ENCODE measurements at regions not wholly inside any gene's neighbourhood (a gene's known extent, or its start where the extent isn't known, plus 50 kb on each side); places are given as distances from the start of the nearest gene placed in this dataset.

DNA sequence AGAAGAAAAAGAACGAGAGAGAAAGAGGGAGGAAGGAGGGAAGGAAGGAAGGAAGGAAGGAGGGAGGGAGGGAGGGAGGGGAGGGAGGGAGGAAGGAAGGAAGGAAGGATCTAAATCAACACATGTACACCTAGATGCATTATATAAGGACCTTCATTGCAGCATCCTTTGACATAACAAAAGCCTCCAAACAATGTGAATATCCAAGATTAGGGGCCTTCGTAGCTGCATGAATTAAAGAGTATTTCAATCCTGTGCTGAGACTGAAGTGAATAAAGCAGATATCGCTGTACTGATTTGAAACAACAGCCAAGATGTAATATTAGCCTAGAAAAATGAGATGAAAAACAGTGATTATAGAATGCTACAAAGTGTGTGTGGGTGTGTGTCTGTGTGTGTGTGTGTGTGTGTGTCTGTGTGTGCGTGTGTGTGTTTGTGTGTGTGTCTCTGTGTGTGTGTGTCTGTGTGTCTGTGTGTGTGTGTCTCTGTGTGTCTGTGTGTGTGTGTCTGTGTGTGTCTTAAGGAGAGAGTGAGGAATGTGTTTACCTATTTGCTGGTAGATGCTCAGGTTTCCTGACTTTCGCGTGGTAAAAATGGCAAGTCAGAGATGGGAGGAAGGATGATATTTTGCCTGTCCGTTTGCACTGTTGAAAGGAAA, 129.0 kb upstream of the PTPN1 start:
- Mint-ChIP-seq H3K4me3 (no peak overlapping the region), H3K9me3 (no peaks in the 10 kb centered on the region), H3K27ac (peak overlapping the region; percentile 26), H3K36me3 (ENCODE audit: low read depth) (no peaks in the 10 kb centered on the region), H3K27me3 (no peaks in the 10 kb centered on the region), H3K4me1 (ENCODE audit: low read depth) (peaks cover 47% of the 10 kb centered on the region)
- no peak for DNase-seq

DNA sequence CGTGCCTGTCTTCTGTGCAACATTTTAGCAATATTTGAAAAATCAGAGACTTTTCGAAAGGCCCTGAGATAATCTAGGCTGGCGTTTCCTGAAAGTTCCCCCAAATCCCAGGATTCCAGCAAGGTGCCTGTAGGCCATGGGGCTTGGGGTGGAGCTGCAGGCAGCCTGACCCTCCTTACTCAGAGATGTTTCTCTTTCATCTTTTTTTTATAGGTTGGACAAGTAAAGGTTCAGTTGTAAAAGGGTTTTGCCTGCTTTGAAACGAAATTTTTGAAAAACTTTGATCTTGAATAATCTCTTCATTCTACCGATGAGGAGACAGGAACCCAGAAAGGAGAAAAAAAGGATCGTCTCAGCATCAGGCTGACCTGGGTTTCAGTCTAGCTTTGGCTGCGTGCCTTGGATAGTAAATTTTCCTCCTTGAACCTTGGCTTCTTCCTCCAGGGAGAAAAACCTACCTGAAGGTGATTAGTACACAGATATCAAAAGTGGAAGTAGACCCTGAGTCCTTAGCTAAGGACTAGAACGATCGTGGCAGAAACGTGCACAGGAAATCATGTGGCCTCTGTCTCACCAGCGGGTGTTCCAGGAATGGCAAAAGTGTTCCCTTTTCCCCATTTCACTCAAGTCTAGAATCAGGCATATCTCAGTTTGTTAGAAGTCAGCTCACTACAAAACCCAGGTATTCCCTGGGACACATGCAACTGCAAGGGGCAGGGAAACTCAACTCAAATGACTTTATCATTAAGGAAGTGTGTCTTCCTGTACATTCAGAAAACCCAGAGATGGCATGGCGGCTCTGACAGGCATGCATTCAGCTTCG, 128.2 kb upstream of the PTPN1 start:
- Mint-ChIP-seq H3K9me3 (no peaks in the 10 kb centered on the region), H3K27ac (peak overlapping the region; percentile 91), H3K27me3 (no peaks in the 10 kb centered on the region), H3K4me1 (ENCODE audit: low read depth) (peaks cover 52% of the 10 kb centered on the region), H3K36me3 (ENCODE audit: low read depth) (no peaks in the 10 kb centered on the region), H3K4me3 (peak overlapping the region; percentile 59)
- DNase-seq, result peak; percentile 43

DNA sequence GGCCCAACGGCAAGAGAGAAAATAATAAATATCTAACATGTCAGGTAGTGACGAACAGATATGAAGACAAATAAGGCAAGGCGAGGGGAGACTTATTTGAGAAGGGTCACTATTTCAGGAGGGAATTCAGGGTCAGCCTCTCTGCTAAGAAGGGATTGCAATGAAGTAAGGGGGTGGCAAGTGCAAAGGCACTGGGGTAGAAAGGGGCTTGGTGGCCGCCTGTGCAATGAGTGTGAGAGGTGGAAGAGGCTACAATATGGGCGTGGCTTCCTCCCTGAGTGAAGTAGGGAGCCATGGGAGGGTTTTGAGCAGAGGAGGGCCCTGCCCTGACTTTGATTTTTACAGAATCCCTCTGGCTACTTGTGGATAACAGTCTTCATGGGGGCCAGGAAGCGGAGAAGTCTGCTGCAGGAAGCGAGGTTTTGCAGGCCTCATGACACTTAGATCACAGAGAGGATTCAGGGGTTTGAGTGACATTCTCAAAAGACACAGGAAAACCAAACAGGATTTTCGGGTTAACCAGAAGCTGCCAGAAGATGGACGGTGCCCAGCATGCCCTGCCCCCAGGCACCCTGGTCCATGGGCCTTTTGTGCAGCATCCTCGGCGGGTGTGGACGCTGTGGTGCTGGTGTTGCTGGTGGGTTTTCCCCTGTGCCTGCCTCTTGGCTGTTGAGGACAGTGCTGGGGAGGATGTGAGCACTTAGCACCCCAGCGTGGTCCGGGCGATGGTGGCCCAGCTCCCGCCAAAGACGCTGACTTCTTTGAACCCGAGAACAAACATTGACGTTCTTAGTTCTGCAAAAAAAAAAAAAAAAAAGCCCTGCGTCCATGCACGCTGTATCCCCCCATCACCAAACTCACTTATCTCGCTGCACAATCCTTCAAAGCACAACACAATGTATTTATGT, 124.2 kb upstream of the PTPN1 start:
- H3K27ac Mint-ChIP-seq, result peak overlapping the region; percentile 51
- DNase-seq, result peak; percentile 64
- no peaks in the 10 kb centered on the region for H3K27me3 Mint-ChIP-seq
- peak overlapping the region; percentile 9 for H3K4me3 Mint-ChIP-seq
- H3K36me3 Mint-ChIP-seq (ENCODE audit: low read depth), result no peaks in the 10 kb centered on the region
- H3K9me3 Mint-ChIP-seq, result no peaks in the 10 kb centered on the region
- peaks cover 70% of the 10 kb centered on the region for H3K4me1 Mint-ChIP-seq (ENCODE audit: low read depth)

DNA sequence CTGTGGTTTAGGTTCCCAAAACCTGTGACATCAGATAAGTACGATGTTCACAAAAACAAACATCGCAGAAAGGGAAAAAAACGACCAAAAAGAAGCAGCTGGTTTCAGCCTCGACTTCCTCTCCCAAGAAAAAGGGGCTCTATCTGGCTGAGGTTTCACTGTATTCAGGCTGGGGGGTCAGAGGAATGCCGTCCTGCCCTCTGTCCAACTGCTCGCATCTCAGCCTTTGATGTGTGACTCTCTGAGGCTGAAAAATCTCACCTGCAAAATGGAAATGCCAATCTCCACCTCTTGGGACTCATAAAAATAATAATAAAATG, 123.6 kb upstream of the PTPN1 start:
- Mint-ChIP-seq H3K4me1 (ENCODE audit: low read depth) (peaks cover 65% of the 10 kb centered on the region), H3K36me3 (ENCODE audit: low read depth) (no peaks in the 10 kb centered on the region), H3K9me3 (no peaks in the 10 kb centered on the region), H3K4me3 (peak overlapping the region; percentile 9), H3K27ac (peak overlapping the region; percentile 51), H3K27me3 (no peaks in the 10 kb centered on the region)
- no peak for DNase-seq

DNA sequence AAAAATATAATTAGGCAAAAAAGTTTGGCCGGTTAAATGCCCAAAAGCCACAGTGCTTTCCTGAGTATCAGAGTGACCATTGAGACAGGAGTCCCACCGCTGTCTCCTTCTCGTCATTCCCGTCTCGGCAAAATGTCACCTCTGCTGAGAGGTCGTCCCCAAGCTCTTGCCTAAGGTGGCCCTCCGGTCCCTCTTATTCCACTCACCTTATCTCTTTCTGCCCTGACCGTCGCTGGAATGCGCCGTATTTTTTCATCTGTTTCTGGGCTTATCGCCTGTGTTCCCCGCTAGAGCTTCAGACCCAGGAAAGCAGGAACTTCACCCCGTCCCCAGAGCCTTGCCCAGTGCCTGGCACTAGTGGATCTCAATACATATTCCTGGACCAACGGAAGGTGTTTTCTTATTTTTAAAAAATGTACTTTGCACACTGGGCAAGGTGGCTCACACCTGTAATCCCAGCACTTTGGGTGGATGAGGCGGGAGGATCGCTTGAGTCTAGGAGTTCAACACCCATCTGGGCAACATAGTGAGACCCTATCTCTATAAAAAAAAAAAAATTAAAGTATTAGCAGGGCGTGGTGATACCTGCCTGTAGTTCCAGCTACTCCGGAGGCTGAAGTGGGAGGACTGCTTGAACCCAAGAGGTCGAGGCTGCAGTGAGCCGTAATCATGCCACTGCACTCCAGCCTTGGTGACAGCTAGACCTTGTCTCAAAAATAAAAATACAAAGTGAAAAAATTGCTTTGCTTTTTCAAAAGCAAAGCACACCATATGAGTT, 122.8 kb upstream of the PTPN1 start:
- Mint-ChIP-seq H3K27ac (no peak overlapping the region), H3K4me1 (ENCODE audit: low read depth) (peaks cover 63% of the 10 kb centered on the region), H3K27me3 (no peaks in the 10 kb centered on the region), H3K9me3 (no peaks in the 10 kb centered on the region), H3K36me3 (ENCODE audit: low read depth) (no peaks in the 10 kb centered on the region), H3K4me3 (no peak overlapping the region)
- DNase-seq, result no peak

DNA sequence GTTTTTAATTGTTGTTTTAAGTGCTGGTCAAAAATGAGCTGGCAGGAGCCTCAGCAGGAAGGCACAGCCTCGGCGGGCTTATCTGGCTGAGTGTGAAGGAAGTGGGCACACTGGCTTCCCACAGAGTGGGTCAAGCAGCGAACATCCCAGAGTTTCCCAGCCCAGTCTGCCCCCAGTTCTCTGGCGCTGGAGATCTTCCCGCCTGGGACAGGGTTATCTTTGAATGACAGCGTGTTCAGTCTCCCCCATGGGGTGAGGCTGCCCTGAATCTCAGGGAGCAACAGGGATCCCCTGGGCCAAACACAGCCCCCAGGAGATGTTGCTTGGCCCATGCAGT, 122.2 kb upstream of the PTPN1 start:
- no peak for DNase-seq
- peaks cover 58% of the 10 kb centered on the region for H3K4me1 Mint-ChIP-seq (ENCODE audit: low read depth)
- no peak overlapping the region for H3K4me3 Mint-ChIP-seq
- H3K27me3 Mint-ChIP-seq, result no peaks in the 10 kb centered on the region
- H3K36me3 Mint-ChIP-seq (ENCODE audit: low read depth), result no peaks in the 10 kb centered on the region
- no peaks in the 10 kb centered on the region for H3K9me3 Mint-ChIP-seq
- H3K27ac Mint-ChIP-seq, result no peak overlapping the region

DNA sequence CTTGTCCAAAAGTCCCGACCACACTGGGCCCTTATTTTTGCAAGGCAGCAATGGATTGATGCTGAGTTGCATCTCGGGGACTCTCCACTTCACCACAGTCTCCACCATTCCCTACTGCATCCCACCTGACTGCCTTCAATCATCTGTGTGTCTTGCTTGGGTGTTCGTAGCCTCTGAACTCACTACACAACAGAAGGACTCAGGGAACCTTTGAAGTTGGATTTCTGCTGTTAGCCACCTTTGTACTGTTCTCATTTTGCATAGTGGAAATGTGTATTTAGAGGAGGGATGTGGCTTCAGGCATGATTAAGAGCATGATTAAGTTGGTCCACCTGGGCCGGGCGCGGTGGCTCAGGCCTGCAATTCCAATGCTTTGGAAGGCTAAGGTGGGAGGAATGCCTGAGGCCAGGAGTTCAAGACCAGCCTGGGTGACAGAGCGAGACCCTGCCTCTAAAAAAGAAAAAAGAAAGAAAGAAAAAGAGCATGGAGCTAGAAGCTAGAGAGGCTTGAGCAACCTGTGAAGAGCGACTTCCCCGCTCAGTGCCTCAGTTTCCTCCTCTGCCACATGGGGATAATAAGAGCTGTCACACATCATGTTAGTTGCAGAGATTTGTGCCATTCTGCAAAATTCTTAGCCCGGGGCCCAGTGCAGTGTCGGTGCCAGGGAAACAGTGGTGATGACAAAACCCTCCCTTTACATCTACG, 121.3 kb upstream of the PTPN1 start:
- Mint-ChIP-seq H3K36me3 (ENCODE audit: low read depth) (no peaks in the 10 kb centered on the region), H3K9me3 (no peaks in the 10 kb centered on the region), H3K27ac (no peak overlapping the region), H3K4me3 (no peak overlapping the region), H3K27me3 (no peaks in the 10 kb centered on the region), H3K4me1 (ENCODE audit: low read depth) (peaks cover 49% of the 10 kb centered on the region)
- no peak for DNase-seq

DNA sequence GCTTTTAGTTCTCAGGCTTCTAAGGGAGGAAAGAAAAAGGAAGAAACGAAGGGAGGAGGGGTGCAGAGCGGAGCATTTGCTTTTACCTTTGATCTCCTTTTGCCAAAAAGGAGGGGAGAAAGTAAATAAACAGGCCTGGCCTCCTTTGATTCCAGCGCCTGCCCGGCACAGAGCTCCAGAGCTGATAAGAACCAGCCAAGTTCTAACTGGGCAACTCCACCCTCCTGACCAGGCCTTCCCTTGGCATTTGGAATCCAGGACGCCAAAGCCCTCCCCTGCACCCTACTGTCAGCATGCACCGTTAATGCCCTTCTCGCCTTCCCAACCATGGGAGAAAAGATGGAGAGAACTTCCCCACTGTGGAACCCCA, 120.8 kb upstream of the PTPN1 start:
- H3K27ac Mint-ChIP-seq, result no peak overlapping the region
- H3K9me3 Mint-ChIP-seq, result no peaks in the 10 kb centered on the region
- peaks cover 49% of the 10 kb centered on the region for H3K4me1 Mint-ChIP-seq (ENCODE audit: low read depth)
- no peak for DNase-seq
- H3K36me3 Mint-ChIP-seq (ENCODE audit: low read depth), result no peaks in the 10 kb centered on the region
- H3K4me3 Mint-ChIP-seq, result no peak overlapping the region
- no peaks in the 10 kb centered on the region for H3K27me3 Mint-ChIP-seq

DNA sequence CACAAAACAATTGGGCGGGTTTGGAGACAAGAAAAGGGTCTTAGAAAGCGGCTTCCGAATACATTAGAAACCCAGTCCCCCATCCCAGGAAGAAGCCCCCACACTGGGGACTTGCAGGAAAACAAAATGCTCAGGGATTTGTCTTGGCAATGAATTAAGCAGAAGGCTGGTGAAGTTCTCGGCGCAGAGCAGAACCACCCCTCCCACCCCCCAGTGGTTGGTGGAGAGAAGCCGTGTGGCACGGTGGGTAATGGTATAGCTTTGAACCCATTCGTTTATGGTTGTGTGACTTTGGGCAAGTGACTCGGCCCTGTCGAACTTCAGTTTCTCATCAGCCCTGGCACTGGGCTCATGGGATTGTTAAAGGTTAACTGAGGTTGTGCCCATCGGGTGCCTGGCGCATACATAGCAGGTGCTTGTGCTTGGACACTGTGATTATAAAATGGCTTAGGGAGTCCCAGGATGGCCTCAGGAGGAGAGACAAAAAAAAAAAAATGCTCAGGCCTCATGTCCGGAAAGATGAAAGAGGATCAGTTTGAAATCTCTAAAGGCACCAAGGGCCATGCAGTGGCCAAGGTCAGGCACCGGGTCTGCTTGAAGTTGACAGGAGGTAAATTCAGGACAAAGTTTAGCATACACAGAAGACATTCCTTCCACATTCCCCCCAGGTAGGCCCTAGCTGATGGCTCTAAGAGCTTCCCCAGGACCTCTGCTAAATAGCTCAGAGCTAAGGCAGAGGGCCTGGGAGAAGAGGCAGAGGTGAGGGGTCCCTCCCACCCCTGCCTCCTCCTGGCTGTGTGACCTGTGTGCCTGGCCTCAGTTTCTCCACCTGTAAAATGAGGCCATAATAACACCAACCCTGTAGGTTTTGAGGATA, 120.1 kb upstream of the PTPN1 start:
- Mint-ChIP-seq H3K9me3 (no peaks in the 10 kb centered on the region), H3K4me3 (no peak overlapping the region), H3K36me3 (ENCODE audit: low read depth) (no peaks in the 10 kb centered on the region), H3K27me3 (no peaks in the 10 kb centered on the region), H3K27ac (no peak overlapping the region), H3K4me1 (ENCODE audit: low read depth) (peaks cover 43% of the 10 kb centered on the region)
- DNase-seq, result no peak

DNA sequence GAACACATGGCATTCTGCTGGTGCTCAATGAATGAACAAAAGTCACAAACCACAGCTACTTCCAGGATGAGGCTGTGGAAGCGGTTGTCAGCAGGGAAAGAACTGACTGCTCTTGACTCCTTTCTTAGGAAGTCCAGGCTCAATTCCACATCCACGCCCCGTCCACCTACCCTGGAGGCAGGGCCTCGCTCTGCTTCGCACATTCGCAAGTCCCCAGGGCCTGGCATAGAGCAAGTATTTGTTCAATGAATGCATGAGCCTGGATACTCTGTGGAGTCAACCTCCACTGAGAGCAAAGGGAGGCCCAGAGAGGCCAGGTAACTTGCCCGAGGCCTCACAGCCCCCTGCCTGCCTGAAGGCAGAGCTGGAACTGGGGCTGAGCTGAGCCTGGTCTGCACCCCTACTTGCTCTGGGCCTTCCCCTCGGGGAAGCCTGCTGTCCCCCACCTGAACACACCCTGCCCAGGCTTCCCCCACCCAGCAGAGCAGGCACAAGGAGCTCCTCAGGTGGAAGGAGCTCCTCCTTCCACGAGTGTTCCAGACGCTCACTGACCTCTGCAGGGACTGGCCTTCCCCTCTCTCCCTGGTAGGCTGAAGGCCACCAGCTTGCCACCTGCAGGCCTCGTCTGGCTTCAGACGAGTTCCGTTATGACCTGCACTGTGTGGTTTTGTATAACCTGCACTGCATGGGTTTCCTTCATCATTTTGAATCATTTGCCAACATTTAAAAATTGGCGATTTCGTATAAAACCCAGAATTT, 119.3 kb upstream of the PTPN1 start:
- no peak overlapping the region for H3K4me3 Mint-ChIP-seq
- no peaks in the 10 kb centered on the region for H3K9me3 Mint-ChIP-seq
- no peaks in the 10 kb centered on the region for H3K27me3 Mint-ChIP-seq
- H3K27ac Mint-ChIP-seq, result no peak overlapping the region
- DNase-seq, result no peak
- no peaks in the 10 kb centered on the region for H3K36me3 Mint-ChIP-seq (ENCODE audit: low read depth)
- peaks cover 35% of the 10 kb centered on the region for H3K4me1 Mint-ChIP-seq (ENCODE audit: low read depth)

DNA sequence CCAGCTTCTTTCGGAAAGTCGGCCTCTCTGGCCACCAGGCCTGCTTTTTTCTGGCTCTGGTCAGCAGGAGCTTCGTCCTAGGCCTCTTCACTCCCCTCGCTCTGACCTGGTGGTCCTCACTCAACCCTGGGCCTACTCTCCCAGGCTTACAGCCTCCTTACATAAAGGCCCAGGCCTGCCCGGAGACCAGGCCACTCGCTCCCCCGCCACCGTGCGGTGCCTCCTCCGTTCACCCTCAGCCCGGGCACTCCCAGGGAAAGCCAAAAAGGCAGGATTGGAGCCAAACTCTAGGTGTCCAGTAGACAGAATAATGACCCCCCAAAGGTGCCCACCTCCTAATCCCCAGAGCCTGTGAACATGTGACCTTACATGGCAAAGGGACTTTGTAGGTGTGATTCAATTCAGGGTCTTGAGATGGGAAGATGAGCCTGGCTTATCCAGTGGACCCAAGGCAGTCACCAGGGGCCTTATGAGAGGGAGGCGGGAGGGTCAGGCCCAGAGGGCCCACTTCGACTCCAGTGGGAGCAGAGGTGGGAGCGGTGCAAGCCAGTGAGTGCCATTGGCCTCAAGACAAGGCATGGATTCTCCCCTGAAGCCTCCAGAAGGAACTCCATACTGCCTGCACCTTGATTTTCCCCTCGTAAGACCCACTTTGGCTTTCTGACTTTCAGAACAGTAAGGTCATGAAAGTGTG, 118.6 kb upstream of the PTPN1 start:
- H3K9me3 Mint-ChIP-seq, result no peaks in the 10 kb centered on the region
- H3K4me1 Mint-ChIP-seq (ENCODE audit: low read depth), result peaks cover 28% of the 10 kb centered on the region
- no peaks in the 10 kb centered on the region for H3K27me3 Mint-ChIP-seq
- no peak overlapping the region for H3K27ac Mint-ChIP-seq
- H3K4me3 Mint-ChIP-seq, result no peak overlapping the region
- no peaks in the 10 kb centered on the region for H3K36me3 Mint-ChIP-seq (ENCODE audit: low read depth)
- no peak for DNase-seq

DNA sequence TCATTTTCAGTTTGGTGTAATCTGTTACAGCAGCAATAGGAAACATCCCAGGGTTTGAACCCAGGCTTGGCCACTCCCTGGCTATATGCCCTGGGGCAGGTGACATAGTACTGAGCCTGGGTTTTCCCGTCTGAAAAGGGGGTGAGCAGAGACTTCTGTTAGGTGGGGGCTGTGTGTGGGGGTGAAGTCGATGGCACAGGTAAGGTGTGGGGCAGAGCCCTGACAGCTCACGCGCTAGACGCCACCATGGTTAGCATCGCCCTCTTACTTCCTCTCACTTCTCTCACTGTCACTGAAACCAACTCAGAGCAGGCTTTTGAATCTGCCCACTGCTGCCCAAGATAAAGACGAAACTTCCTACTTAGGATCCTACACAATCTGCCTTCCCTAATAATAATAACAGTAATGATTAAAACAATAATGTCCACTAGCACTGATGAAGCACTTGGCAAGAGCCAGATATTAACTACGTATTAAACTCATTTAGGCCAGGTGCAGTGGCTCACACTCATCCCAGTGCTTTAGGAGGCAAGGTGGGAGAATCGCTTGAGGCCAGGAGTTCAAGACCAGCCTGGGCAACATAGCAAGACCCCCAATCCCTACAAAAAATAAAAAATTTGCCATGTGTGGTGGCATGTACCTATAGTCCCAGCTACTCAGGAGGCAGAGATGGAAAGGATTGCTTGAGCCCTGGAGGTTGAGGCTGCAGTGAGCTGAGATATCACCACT, 117.9 kb upstream of the PTPN1 start:
- Mint-ChIP-seq H3K4me3 (no peak overlapping the region), H3K4me1 (ENCODE audit: low read depth) (peaks cover 24% of the 10 kb centered on the region), H3K36me3 (ENCODE audit: low read depth) (no peaks in the 10 kb centered on the region), H3K9me3 (no peaks in the 10 kb centered on the region), H3K27me3 (no peaks in the 10 kb centered on the region), H3K27ac (no peak overlapping the region)
- peak; percentile 36 for DNase-seq
